Bone marrow (tissue), 2 donors: ENCODE measurements at regions not wholly inside any gene's neighbourhood (a gene's known extent, or its start where the extent isn't known, plus 50 kb on each side); places are given as distances from the start of the nearest gene placed in this dataset.

Experiments
- DNase-seq, 2 donors: peaks; one replicate each; lab custom pipeline; 2025; lab: John Stamatoyannopoulos, UW

DNA sequence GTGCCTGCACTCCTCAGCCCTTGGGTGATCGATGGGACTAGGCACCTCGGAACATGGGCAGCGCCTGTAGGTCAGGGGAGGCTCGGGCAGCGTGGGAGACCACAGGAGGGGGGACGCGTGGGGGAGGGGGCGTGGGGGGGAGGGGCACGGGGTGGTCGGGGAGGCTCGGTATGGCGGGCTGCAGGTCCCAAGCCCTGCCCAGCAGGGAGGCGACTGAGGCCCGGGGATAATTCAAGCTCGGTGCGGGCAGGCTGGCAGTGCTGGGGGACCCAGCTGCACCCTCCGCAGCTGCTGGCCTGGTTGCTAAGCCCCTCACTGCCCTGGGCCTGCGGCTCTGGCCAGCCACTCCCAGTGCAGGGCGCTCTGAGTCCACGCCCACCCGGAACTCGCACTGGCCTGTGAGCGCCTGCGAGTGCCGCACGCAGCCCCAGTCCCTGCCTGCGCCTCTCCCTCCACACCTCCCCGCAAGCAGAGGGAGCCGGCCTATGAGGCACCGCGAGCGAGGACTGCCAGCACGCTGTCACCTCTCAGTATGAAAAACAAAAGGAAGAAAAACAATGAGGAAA is 1698.3 kb upstream of the RAG2 start:
- DNase-seq = no peak

DNA sequence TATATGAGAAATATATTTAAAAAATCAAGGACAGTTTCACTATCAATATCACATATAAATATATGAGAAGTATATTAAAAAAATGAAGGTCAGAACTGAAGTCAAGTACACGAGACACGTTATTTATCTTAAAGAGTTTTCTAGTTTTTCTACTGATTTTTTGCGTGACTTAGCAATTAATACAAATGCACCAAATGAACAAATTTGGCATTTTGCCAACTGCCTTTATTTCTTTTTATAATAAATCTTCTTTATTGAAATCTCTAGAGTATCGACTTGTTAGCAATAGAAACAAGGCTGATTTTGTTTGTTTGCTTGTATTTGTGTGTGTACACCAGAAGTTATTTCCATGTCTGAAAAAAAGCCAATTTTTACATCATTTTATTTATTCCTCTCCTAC is 1684.7 kb upstream of the RAG2 start:
- no peak for DNase-seq

DNA sequence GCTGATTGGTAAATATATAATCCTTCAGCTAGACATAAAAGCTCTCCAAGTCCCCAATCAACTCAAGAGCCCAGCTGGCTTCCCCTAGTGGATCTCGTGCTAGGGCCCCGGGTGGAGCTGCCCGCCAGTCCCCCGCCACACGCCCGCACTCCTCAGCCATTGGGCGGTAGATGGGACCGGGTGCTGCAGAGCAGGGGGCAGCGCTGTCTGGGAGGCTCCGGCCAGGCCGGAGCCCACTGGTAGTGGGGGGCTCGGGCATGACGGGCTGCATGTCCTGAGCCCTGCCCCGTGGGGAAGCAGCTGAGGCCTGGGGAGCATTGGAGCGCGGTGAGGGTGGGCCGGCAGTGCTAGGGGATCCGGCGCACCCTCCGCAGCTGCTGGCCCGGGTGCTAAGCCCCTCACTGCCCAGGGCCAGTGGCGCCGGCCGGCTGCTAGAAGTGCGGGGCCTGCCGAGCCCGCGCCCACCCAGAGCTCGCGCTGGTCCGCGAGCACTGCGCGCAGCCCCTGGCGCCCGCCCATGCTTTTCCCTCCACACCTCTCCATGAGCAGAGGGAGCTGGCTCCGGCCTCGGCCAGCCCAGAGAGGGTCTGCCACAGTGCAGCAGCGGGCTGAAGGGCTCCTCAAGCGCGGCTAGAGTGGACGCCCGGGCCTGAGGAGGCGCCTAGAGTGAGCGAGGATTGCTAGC is 1680.6 kb upstream of the RAG2 start:
- no peak for DNase-seq

DNA sequence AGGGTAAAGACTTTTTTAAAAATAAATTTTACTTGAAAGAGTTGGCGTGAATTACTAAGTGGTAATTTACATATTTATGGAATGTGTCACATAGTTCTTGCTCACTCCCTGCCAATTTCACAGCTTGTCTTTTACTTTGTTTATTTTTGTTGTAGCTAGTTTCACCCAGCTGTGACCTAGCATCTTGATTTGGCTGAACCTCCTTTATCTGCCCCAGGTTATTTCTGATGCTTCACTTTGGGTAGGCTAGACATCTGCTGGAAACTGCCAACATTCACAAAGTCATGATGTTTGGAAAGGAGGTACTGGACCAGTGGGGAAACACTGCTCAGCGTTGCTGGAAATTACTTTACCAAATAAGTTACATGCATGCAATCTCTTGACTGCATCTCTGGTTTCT is 1676.0 kb upstream of the RAG2 start:
- no peak for DNase-seq

DNA sequence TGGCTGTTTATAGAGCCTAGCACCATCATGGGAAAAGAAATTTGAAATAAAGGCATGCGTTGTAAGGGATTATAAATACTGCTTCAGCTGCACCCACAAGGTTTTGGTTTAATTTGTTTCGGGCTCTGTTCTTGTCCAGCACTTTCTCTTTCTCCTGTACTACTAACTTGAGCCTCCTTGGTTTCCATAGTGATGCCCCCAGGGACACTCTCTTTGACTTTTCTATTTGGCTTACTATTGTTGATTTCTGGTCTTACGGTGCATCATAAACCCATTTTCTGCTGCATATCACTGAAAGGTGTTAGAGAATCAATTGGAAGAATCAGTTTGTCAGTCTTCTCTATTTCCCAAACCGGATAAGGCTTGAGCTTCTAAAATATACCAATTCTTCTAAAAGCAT is 1674.3 kb upstream of the RAG2 start:
- no peak for DNase-seq

DNA sequence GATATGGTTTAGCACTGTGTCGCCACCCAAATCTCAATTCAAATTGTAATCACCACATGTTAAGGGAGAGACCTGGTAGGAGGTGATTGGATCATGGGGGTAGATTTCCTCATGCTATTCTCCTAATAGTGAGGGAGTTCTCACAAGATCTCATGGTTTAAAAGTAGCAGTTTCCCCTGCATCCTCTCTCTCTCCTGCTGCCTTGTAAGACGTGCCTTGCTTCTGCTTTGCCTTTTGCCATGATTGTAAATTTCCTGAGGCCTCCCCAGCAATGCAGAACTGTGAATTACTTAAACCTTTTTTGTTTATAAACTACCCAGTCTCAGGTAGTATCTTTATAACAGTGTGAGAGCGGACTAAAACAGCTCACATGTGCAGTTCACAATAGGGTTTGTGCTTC is 1668.7 kb upstream of the RAG2 start:
- no peak for DNase-seq

DNA sequence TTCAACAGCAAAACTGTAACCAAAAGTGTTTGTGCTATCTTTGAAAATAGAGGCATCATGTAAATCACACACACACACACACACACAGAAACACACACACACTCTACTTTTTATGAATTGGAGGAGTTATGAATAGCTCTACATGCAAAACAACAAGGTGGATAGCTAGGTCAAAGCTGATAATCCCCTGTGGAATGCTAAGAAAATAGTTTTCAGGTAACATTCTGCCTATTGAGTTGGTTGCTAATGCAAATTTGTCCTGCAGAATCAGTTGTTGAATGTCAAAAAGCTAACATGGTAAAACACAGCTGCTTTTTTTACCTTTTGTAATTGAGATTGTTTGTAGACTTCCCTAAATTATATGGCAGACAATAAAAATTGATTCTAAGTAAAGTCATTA is 1658.4 kb upstream of the RAG2 start:
- no peak for DNase-seq

DNA sequence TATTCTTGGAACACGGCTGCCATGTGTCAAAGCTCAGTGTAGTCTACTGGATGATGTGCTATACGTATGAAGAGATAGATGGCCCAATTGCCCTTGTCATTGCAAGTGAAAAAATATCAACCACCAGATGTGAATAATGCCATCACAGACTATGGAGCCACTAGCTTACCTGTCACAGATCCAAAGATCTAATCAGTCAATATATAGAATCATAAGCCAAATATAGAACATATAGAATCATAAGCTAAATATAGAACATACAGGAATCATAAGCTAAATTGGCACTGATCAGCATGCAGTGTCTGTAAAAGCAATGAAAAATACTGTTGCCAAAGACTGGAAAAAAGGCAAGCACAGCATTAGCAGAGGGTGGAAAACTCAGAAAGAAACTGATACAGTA is 1656.9 kb upstream of the RAG2 start:
- no peak for DNase-seq

DNA sequence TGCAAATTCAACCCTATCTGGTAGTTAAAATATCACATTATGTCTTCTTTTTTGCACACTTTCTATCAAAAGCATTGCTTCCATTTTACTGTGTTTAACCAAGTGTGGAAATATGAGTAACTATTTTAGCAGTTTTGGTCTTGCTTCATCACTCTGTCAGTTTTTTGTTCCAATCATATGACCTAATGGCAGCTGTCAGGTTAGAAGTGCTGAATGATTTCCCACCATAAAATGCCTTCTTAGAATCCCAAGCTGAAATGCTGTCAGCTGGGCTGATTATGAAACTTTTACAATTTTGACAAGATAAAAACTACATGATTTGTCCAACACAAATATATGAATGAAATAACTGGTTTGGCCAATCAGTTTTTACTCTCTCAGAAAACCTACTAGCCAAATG is 1654.6 kb upstream of the RAG2 start:
- DNase-seq = no peak

DNA sequence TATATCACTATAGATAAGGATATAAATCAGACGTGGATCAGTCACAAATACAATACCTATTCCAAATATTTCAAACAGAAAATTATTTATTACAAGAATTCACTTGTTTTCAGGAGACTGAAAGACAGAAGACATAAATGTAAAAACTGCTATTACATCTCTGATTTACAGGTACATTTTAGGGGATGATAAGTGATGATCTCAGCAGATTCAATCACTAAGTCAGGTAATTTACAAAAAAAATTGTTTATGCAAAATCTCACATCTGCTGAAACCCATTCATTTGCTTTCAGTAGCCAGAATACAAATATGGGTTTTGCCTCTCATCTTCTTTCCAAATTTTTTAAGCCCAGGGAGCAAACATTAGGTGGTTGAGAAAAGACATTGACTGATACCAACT is 1648.4 kb upstream of the RAG2 start:
- no peak for DNase-seq

DNA sequence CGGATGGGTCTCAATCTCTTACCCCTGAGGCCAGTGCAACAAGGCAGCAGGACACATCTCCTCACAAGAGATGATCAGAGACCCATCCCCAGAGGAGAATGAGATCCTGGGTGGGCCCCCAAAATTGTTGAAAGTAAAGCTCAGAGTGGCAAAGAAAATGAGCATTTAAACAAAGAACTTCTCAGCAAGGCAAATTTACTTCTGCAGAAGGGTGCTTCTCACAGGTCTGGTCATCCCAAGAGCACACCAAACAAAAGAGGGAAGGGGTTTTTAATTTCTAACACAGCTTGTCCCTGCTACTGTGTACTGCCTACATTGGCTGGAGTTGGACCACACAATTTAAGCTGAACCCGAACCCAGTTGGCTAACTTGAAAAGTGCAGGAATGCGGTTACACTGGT is 1628.6 kb upstream of the RAG2 start:
- no peak for DNase-seq

DNA sequence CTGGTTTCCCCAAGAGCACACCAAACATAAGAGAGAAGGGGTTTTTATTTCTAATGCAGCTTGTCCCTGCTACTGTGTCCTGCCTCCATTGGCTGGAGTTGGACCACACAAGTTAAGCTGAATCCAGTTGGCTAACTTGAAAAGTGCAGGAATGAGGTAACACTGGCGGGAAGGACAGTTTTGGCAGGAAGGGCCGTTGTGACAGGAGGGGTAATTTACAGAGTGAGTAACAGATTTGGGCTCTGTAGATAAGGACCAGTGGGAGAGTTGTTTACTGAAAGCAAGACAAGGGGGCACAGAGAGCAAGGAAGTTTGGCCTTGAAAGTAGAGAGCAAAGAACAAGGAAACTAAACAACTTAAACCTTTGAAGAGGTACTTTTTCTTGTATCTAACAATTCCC is 1623.3 kb upstream of the RAG2 start:
- DNase-seq = no peak

DNA sequence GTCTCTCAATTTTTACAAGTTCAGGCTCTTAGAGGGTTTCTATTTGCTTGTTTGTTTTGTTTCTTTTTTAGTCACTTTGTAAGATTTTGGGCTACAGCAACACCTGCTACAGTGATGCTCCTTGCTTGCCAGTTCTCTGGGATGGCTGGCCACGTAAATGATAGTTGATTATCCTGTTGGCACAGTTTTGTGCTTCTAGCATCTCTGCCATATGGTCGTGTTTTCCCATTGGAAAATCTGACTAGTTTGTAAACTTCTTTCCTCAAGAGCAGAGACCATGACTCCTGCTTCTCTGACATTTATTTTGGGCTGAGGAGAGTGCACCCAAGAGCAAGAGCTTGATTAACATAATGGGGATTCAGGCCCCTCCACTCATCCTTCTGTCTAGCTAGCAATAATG is 1621.6 kb upstream of the RAG2 start:
- DNase-seq = no peak

DNA sequence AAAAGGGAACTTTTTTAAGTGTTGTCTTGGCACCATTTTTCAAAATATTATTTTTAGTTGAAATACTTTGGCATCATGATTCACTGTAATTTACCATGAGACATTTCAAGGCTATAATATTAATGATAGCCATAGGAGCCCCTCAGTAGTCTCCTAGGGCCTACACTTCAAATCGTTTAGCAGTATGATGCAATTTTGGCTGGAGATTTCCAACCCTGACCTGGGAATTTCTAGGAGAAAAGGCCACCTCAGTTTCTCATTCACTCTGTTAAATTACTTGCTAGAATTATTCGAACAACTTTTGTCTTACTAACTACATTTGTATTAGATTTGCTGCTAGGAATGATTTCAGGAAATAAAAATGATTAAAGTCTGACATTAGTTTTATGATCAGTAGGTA is 1610.9 kb upstream of the RAG2 start:
- no peak for DNase-seq

DNA sequence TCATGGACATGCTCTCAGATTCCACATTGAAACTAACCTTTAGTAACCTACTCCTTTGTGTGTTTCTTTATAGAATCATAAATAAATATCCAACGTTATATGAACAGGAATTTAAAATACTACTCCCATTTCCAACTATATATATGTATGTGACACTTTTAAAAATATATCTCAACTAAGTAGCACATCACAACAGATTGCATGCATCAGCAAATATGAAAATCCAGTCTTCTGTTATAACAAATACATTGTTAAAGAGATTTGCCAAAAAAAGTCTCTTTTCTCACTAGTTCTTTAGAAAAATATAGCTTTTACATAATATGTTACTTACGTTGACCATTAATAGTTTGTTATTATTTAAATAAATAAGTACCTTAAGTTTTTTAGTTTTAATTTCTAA is 1608.6 kb upstream of the RAG2 start:
- DNase-seq = no peak

DNA sequence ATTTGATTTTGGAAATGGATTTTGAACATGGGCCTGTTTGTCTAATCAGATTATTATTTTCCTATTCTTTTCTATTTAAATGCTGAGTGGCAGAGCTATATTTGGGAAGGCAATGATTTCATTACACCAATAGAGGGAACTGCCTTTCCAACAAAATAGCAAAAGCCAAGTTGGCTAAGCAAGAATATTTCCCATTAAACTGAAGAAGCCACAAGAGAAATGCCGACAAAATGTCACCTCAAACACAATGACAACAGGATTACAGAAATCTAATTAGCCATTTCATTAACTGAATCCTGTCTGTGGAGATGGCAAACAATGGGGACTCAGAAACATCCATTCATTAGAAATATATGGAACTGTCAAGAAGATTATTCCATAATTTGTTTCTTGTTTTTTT is 1593.1 kb upstream of the RAG2 start:
- DNase-seq = no peak

DNA sequence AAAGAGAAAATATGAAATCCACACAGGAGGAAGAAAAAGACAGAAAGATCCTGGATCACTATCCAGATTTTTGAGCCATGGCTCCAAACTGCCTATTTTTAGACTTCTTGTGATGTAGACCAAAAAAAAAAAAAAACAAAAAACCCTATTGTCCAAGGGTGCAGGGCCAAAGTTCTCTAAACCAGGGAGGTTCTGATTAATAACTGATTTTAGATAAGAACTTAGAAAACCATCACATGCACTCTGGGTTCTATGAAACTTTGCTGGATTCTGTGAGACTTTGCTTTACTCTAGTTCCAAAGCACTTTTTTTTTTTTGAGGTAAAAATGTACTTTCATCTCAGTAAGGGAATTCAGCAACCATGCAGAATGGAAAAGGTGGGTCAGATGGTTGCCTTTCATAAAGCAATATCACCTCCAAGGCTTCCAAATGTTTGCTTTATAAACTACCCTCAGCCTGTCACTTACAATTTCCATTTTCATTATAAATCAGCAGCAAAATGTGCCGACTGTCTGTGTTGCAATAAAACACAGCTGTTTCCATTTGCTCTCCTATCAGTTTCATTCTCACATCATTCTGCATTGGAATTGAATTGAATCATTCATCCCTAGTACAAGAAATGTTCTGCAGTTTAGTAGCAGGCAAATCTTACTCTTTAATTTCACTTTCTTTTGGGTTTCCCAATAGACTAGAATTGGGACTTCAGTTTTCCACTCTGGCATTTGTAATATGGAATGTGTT is 1584.3 kb upstream of the RAG2 start:
- no peak for DNase-seq

DNA sequence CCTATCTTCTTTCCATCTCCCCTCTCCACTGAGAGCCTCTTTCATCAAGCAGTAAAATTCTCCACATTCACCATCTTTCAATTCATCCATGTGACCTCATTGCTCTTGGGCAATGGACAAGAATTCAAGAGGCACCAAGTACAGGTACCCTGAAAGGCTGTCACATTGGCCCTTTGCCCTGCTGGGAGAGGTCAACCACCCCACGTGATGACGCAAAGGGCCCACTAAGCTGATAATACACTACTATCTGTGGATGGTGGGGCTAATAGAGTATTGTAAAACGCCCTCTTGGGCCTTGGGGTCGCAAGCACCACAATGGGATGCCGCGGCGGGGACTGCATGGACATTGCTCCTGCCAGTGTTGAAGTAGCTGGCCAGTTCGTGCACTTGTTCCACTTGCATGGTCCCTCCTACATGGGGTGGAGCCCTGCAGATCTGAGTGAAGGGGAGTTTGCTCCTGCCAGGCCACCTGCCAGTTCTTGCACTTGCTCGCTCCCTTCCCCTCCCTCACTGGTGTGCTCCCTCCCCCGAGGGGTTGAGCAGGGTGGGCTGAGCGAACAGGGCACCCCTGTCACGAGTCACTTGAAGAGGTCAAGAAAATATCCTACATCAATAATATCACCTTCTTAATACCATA is 1578.8 kb upstream of the RAG2 start:
- DNase-seq = no peak

DNA sequence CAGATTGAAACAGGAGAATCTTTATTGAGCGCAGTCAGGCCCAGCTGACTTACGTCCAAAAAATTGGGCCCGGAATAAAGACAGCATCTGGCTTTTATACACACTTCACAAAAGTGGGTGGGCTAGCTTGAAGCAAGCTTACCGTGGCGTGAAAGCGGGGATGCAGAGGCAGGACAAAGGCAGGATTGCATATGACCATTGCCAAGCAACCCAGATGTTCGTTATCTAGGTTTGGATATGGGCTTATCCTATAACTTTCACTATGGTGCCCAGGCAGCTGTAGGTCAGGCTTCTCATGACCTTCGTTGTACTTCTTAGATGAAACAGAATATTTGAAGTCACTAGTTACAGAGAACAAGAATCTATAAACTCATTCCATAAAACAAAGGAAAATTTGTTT is 1575.6 kb upstream of the RAG2 start:
- DNase-seq = no peak

DNA sequence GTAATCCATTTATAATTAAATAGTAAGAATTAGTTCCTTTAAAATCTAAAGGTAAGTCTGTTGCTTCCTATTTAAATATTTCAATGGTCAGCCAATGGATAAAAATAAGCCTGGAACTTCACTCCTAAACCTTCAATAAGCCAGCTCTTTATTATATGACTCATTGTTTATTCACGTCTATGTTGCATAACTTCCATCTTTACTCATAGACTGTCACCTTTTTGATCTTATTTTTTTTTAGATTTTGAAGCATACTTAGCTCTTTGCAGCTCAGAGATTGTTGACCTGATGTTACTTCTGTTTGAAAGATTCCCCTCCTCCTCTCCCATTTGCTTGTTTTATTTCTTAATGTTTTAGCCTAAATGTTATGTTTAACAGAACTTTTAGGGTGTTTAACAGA is 1571.2 kb upstream of the RAG2 start:
- no peak for DNase-seq

DNA sequence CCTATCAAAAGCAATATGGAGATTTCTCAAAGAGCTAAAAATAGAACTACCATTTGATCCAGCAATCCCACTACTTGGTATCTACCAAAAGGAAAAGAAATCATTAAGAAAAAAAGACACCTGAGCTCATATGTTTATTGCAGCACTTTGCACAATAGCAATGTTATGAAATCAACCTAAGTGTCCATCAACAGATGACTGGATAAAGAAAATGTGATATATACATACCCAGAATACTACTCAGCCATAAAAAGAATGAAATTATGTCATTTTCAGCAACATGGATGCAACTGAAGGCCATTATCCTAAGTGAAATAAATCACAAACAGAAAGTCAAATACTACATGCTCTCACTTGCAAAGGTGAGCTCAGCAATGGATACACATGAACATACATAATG is 1565.5 kb upstream of the RAG2 start:
- no peak for DNase-seq

DNA sequence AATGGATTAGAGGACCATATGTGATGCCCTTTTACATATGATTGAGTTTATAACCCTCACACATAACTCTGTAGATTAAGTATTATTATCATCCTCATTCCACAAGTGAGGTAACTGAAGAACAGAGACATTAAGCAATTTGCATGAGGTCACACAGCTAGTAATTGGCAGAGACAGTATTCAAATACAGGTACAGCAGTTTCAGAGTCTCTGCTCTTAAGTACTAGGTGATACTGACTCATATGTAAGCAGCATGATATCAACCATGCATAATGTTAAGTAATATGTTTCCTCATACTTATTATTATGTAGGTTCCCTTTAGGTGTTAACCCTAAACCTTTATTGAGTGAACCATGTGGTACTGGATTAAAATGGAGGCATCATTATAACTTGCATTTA is 1562.4 kb upstream of the RAG2 start:
- DNase-seq = no peak

DNA sequence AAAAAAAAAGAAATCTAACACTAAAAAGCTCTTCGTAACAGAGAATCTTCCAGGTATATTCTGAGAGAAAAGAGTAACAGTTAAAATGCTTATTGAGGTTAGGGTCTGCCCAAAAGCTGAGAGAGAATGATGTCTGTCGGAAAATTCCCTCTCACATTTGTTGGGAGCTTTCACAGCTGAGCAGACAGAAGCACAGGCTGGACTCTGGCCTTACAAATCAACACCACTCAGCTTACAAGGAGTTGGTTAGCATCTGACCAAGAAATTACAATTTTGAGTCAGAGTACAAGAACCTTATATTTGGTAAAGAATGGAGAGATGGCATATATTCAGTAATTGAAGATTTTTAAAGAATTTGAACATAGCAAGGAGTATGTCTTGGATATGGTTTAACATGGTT is 1561.0 kb upstream of the RAG2 start:
- DNase-seq = no peak
